ENCODE measurements at regions not wholly inside any gene's neighbourhood (a gene's known extent, or its start where the extent isn't known, plus 50 kb on each side); places are given as distances from the start of the nearest gene placed in this dataset.
"Not testable (repeated sequence)": the region's sequence is repeated elsewhere in the genome, so short reads cannot be mapped to it uniquely, and the experiment has no call there.

DNA sequence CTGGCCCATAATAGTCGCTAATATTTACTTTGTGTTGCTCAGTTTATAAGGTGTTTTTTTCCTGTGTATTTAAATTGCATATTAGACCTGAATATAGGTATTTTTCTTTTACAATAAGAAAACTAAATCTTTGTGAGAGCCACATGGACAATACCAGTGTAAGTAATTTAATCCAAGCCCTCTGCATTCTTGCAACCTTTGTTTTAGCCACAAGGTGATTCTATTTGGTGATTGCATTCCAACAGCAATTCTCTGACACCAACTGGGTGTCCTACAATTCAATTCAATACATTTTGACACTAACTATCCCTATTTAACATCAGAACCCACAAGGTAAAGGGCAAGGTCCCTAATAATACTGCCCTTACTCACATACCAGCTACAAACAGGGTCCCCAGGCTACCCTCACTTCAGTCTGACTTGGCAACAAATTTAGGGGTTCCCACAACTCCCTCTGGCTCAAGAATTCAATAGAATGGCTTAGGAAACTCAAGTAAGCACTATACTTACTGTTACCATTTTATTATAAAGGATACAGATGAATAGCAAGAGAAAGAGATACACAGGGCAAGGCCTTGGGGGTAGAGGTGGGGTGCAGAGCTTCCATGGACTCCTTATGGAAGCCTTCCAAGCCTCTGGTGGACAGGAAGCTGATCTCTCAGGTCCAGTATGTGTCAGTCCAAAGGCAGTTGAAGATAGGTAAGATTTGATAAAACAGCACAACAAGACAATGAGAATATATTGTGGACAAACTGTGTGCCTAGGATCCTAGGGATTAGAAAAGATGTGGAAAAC lies 169.3 kb downstream of the CD83 start:
- ATAC-seq (no peak), DNase-seq (no peak)
- Mint-ChIP-seq H3K36me3 (ENCODE audit: low read depth) (peaks cover 3% of the 10 kb centered on the region), H3K27me3 (no peaks in the 10 kb centered on the region), H3K4me3 (no peak overlapping the region), H3K4me1 (peaks cover 7% of the 10 kb centered on the region), H3K27ac (no peak overlapping the region)
- no peaks in the 10 kb centered on the region for H3K9me3 ChIP-seq (ENCODE audit: control insufficient read depth, low read length, poor library complexity, severe bottlenecking)

DNA sequence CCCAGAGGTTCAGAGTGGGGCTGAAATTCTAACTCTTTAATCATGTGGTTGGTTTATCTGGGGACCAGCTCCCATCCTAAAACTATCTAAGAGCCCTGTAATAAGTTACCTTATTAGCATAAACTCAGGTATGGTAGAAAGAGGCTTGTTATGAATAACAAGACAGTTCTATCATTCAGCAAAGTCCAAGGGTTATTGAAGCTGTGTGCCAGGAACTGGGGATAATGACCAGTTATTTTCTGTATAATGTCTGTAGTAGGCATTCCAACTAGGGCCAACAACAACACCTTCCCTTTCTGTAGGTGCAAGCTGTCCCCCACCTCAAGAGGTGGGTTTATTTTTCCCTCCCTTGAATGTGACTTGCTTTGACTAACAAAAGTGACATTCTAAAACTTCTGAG lies 170.1 kb downstream of the CD83 start:
- Mint-ChIP-seq H3K36me3 (ENCODE audit: low read depth) (peaks cover 3% of the 10 kb centered on the region), H3K4me1 (peaks cover 7% of the 10 kb centered on the region), H3K27ac (no peak overlapping the region), H3K27me3 (no peaks in the 10 kb centered on the region), H3K4me3 (no peak overlapping the region)
- ATAC-seq, result no peak
- no peak for DNase-seq
- H3K9me3 ChIP-seq (ENCODE audit: control insufficient read depth, low read length, poor library complexity, severe bottlenecking), result no peaks in the 10 kb centered on the region

GRCh38 chr6:14288910-14289309 lies 171.3 kb downstream of the CD83 start:
- Mint-ChIP-seq H3K27me3 (no peaks in the 10 kb centered on the region), H3K27ac (no peak overlapping the region), H3K4me1 (peaks cover 6% of the 10 kb centered on the region), H3K36me3 (ENCODE audit: low read depth) (peaks cover 2% of the 10 kb centered on the region), H3K4me3 (no peak overlapping the region)
- H3K9me3 ChIP-seq (ENCODE audit: control insufficient read depth, low read length, poor library complexity, severe bottlenecking), result no peaks in the 10 kb centered on the region
- ATAC-seq, result no peak
- DNase-seq, result no peak

DNA sequence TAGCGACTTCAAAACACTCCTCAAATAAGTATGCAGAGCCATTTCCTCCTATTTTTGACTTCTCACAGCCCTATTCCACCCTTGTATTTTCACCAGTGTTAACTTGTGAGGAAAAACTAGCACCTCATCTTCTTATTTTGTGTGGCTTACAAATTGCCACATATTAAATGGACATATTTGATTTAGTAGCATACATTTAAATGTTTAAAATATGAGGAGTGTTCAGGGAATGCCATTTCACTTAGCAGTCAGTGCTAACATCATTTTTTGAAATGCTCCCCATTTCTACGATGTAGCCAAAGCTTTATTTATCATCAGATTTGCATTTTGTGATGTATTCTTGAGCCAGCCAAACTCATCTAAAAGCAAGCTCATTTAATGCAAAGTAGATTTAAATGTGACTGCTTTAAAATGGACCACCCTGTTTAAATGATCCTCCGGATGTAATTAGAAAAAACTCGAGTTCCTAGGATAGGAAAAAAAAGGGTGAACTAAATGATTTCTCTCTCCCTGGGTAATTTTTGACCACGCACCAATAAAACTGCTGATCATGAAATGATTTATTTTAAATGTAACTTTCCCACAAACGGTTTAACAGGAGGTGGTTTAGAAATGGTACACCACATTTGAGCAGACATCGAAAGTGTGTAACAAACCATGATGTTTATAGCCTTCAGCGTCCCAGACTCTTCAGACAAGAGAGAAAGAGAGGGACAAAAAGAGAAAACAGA lies 172.6 kb downstream of the CD83 start:
- Mint-ChIP-seq H3K27ac (no peak overlapping the region), H3K27me3 (no peaks in the 10 kb centered on the region), H3K4me3 (no peak overlapping the region), H3K4me1 (peaks cover 3% of the 10 kb centered on the region), H3K36me3 (ENCODE audit: low read depth) (no peaks in the 10 kb centered on the region)
- ATAC-seq, result no peak
- no peaks in the 10 kb centered on the region for H3K9me3 ChIP-seq (ENCODE audit: control insufficient read depth, low read length, poor library complexity, severe bottlenecking)
- no peak for DNase-seq

- H3K27me3 Mint-ChIP-seq, result no peaks in the 10 kb centered on the region
- H3K36me3 Mint-ChIP-seq (ENCODE audit: low read depth), result no peaks in the 10 kb centered on the region
- H3K27ac Mint-ChIP-seq, result no peak overlapping the region
- DNase-seq, result no peak
- ATAC-seq, result no peak
- H3K4me3 Mint-ChIP-seq, result no peak overlapping the region
- H3K9me3 ChIP-seq (ENCODE audit: control insufficient read depth, low read length, poor library complexity, severe bottlenecking), result no peaks in the 10 kb centered on the region
- H3K4me1 Mint-ChIP-seq, result peaks cover 3% of the 10 kb centered on the region
These were observed 173.3 kb downstream of the CD83 start for GRCh38 chr6:14290772-14291330.

GRCh38 chr6:14291331-14291730 lies 173.8 kb downstream of the CD83 start:
- H3K27ac Mint-ChIP-seq, result no peak overlapping the region
- ATAC-seq (no peak), DNase-seq (no peak)
- no peaks in the 10 kb centered on the region for H3K27me3 Mint-ChIP-seq
- H3K36me3 Mint-ChIP-seq (ENCODE audit: low read depth), result no peaks in the 10 kb centered on the region
- H3K4me1 Mint-ChIP-seq, result peaks cover 3% of the 10 kb centered on the region
- H3K9me3 ChIP-seq (ENCODE audit: control insufficient read depth, low read length, poor library complexity, severe bottlenecking), result no peaks in the 10 kb centered on the region
- no peak overlapping the region for H3K4me3 Mint-ChIP-seq

DNA sequence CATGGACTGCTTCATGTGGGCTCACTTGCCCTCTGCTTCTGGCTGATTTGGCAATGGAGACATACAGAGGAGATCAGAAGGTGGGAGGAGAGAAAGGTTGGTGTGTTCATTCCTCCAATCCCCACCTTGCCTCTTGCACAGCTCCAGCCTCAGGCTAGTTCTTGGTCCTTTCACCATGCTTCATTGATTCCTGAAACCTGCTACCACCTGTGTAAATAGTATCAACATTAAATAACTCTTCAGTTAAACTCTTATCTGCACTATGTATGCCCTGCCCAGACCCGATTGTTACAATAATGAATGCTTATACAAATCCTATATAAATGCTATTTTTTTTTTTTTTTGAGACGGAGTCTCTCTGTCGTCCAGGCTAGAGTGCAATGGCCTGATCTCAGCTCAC lies 174.5 kb downstream of the CD83 start:
- Mint-ChIP-seq H3K36me3 (ENCODE audit: low read depth) (no peaks in the 10 kb centered on the region), H3K4me3 (no peak overlapping the region), H3K27ac (no peak overlapping the region), H3K4me1 (peaks cover 3% of the 10 kb centered on the region), H3K27me3 (no peaks in the 10 kb centered on the region)
- H3K9me3 ChIP-seq (ENCODE audit: control insufficient read depth, low read length, poor library complexity, severe bottlenecking), result no peaks in the 10 kb centered on the region
- ATAC-seq (no peak), DNase-seq (no peak)

GRCh38 chr6:14294270-14294951 lies 176.8 kb downstream of the CD83 start:
- Mint-ChIP-seq H3K27me3 (no peaks in the 10 kb centered on the region), H3K27ac (no peak overlapping the region), H3K36me3 (ENCODE audit: low read depth) (no peaks in the 10 kb centered on the region), H3K4me1 (peaks cover 3% of the 10 kb centered on the region), H3K4me3 (no peak overlapping the region)
- no peaks in the 10 kb centered on the region for H3K9me3 ChIP-seq (ENCODE audit: control insufficient read depth, low read length, poor library complexity, severe bottlenecking)
- ATAC-seq (no peak), DNase-seq (no peak)

DNA sequence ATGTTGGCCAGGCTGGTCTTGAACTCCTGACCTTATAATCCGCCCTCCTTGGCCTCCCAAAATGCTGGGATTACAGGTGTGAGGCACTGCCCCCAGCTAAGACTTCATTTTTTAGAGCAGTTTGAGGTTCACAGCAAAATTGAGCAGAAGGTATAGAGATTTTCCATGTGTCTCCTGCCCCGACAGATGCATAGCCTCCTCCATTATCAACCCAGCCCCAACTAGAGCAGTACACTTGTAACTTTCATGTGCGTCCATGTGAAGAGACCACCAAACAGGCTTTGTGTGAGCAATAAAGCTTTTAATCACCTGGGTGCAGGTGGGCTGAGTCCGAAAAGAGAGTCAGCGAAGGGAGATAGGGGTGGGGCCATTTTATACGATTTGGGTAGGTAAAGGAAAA lies 179.1 kb downstream of the CD83 start:
- not testable (repeated sequence) for H3K27ac Mint-ChIP-seq; DNase-seq; ATAC-seq; H3K36me3 Mint-ChIP-seq (ENCODE audit: low read depth); H3K4me3 Mint-ChIP-seq; H3K4me1 Mint-ChIP-seq; H3K9me3 ChIP-seq (ENCODE audit: control insufficient read depth, low read length, poor library complexity, severe bottlenecking)
- H3K27me3 Mint-ChIP-seq, result peaks cover 13% of the 10 kb centered on the region

- H3K4me3 Mint-ChIP-seq; H3K27ac Mint-ChIP-seq; H3K9me3 ChIP-seq (ENCODE audit: control insufficient read depth, low read length, poor library complexity, severe bottlenecking); H3K4me1 Mint-ChIP-seq; H3K36me3 Mint-ChIP-seq (ENCODE audit: low read depth); ATAC-seq; DNase-seq: not testable (repeated sequence)
- H3K27me3 Mint-ChIP-seq, result peaks cover 17% of the 10 kb centered on the region
These were observed 179.5 kb downstream of the CD83 start for GRCh38 chr6:14297118-14297517.

GRCh38 chr6:14300189-14300588 lies 182.6 kb downstream of the CD83 start:
- H3K4me3 Mint-ChIP-seq, result peak overlapping the region; percentile 4
- H3K27ac Mint-ChIP-seq; DNase-seq; H3K4me1 Mint-ChIP-seq; ATAC-seq; H3K9me3 ChIP-seq (ENCODE audit: control insufficient read depth, low read length, poor library complexity, severe bottlenecking); H3K36me3 Mint-ChIP-seq (ENCODE audit: low read depth): not testable (repeated sequence)
- H3K27me3 Mint-ChIP-seq, result peaks cover 19% of the 10 kb centered on the region

DNA sequence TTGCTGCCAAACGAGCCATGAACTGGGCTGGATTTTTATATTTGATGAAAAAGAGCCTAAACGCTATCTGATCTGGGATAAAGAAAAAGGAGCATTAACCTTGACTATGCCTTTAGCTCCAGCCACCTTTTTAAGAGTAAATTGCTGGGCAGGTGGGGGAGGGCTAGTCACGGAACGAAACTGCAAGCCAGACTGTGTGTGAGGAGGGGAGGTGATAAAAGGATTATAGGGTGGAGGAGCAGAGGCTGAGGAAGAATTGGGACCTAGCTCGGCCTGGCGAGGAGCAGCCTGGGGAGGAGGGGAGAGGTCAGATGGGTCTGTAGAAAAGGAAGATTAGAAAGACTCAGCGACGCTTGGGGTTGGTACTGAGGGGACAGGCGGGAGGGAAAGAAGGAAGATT lies 183.1 kb downstream of the CD83 start:
- H3K36me3 Mint-ChIP-seq (ENCODE audit: low read depth); H3K9me3 ChIP-seq (ENCODE audit: control insufficient read depth, low read length, poor library complexity, severe bottlenecking); ATAC-seq; H3K27ac Mint-ChIP-seq; DNase-seq; H3K4me3 Mint-ChIP-seq; H3K4me1 Mint-ChIP-seq: not testable (repeated sequence)
- peaks cover 19% of the 10 kb centered on the region for H3K27me3 Mint-ChIP-seq

DNA sequence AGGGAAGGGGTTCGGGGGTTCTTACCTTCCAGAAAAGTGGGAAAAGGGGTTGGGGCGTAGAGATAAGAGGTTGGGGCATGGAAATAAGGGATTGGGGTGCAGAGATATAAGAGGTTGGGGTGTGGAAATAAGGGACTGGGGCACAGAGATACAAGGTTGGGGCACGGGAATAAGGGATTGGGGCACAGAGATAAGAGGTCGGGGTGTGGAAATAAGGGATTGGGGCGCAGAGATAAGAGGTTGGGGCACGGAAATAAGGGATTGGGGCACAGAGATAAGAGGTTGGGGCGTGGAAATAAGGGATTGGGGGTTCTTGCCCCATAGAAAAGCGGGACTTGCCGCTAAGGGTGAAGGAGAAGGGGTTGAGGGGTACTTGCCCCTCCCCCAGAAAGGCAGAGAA lies 183.9 kb downstream of the CD83 start:
- not testable (repeated sequence) for H3K4me3 Mint-ChIP-seq; H3K27ac Mint-ChIP-seq; DNase-seq; H3K4me1 Mint-ChIP-seq; ATAC-seq; H3K9me3 ChIP-seq (ENCODE audit: control insufficient read depth, low read length, poor library complexity, severe bottlenecking); H3K36me3 Mint-ChIP-seq (ENCODE audit: low read depth)
- H3K27me3 Mint-ChIP-seq, result peaks cover 21% of the 10 kb centered on the region
